KBM-7 (cell line): ENCODE measurements at regions not wholly inside any gene's neighbourhood (a gene's known extent, or its start where the extent isn't known, plus 50 kb on each side); places are given as distances from the start of the nearest gene placed in this dataset.

Source experiments
- DNase-seq: peaks from one replicate; pipeline ENCODE4 v3.0.0-alpha.2; 2015
- in situ Hi-C: fragments of 300-500 bp; cut with MboI; formaldehyde crosslinking; loops from 2 replicates; pipeline ENCODE4 v1.14.3; 2020; ENCODE audit warnings: low sequenced_read_pairs, low pct_unique_long_range_greater_than_20kb, mixed read lengths

GRCh38 chr2:237257471-237257951 lies 156.5 kb downstream of the COL6A3 start:
- no peak for DNase-seq
- in situ Hi-C loops, result no loop called here

DNA sequence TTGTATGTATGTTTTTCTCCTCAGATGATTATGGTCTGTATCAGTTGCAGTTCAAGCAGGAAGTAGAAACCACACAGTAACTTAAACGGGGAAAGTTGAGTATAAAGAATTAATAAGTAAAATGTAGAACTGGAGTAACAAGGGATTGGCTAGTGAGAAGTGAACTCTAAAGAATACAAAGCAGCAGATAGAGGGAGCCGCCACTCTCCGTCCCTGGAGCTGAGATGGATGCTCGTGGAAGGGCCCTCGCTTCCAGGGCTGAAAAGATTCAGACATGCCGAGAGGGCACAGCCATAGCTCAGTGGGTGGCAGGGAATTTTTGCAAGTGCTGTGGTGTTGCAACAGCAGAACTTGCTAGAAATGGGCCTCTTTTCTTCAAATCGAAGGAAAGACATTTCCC lies 155.8 kb downstream of the COL6A3 start:
- in situ Hi-C loops, result no loop called here
- DNase-seq, result no peak

DNA sequence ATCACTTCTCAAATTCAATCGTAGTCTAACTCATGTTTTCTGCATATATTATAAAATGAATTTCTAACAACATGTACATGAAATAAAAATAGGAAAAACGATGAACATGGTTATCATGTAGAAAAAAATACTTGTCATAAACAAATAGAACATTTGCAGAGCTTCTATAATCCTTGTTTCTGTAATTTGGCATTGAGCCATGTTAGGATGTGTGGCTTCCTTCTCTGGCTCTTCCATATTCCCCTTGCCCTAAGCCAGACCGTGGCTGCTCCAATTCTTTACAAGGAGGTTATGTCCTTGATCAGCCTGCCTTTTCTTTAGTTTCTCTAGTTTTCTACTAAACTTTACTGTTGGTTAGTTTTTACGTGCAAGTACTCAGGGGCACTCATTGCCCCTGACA lies 155.3 kb downstream of the COL6A3 start:
- no peak for DNase-seq
- in situ Hi-C loops, result no loop called here

DNA sequence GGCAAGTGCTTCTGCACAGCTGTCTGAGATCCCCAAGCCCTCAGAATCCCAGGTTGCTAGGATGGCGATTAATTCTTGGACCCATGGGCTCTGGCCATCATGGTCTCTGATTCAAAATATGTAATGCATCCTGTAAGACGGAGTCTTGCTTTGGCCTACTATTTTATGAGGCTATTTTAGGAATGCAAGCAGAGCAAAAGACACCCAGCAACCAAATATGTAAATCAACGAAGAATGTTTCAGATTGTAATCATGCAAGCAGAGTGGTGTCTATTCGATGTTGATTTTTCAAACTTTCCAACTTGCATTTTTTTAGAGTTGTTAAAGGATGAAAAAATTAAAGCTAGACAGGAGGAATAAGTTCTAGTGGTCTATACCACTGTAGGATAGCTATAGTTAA lies 154.8 kb downstream of the COL6A3 start:
- in situ Hi-C loops, result no loop called here
- no peak for DNase-seq

- no peak for DNase-seq
- in situ Hi-C loops, result no loop called here
Measured at GRCh38 chr2:237260039-237260620, 153.8 kb downstream of the COL6A3 start.

- in situ Hi-C loops, result no loop called here
- DNase-seq, result no peak
Measured at GRCh38 chr2:237260686-237261085, 153.3 kb downstream of the COL6A3 start.

- DNase-seq, result peak; percentile 37
- in situ Hi-C loops, result no loop called here
Measured at GRCh38 chr2:237261327-237261726, 152.6 kb downstream of the COL6A3 start.

- no peak for DNase-seq
- in situ Hi-C loops, result no loop called here
Measured at GRCh38 chr2:237262838-237263771, 150.9 kb downstream of the COL6A3 start.

GRCh38 chr2:237264480-237265219 lies 149.3 kb downstream of the COL6A3 start:
- DNase-seq, result no peak
- in situ Hi-C loops, result no loop called here

GRCh38 chr2:237268004-237268708 lies 145.8 kb downstream of the COL6A3 start:
- DNase-seq, result no peak
- in situ Hi-C loops, result no loop called here

GRCh38 chr2:237269138-237269875 lies 144.7 kb downstream of the COL6A3 start:
- in situ Hi-C loops, result no loop called here
- no peak for DNase-seq

DNA sequence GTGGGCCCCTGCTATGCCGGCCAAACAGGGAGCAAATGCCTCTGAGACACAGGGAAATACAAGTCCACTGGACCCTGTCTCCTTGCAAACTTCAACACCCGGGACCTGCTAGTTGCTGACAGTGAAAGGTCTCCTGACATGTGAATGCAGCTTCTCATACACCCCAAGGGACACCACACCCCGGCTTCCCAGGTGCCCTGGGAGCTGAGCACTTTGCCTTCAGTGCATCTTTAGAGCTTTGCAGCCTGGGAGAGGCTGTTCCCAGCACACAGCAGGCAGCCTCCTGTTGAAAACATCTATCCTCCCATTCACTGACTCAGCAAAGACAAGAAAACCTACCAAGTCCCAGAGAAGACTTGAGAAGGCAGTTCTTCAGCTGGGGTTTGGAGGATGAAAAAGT lies 143.4 kb downstream of the COL6A3 start:
- in situ Hi-C loops, result no loop called here
- no peak for DNase-seq

DNA sequence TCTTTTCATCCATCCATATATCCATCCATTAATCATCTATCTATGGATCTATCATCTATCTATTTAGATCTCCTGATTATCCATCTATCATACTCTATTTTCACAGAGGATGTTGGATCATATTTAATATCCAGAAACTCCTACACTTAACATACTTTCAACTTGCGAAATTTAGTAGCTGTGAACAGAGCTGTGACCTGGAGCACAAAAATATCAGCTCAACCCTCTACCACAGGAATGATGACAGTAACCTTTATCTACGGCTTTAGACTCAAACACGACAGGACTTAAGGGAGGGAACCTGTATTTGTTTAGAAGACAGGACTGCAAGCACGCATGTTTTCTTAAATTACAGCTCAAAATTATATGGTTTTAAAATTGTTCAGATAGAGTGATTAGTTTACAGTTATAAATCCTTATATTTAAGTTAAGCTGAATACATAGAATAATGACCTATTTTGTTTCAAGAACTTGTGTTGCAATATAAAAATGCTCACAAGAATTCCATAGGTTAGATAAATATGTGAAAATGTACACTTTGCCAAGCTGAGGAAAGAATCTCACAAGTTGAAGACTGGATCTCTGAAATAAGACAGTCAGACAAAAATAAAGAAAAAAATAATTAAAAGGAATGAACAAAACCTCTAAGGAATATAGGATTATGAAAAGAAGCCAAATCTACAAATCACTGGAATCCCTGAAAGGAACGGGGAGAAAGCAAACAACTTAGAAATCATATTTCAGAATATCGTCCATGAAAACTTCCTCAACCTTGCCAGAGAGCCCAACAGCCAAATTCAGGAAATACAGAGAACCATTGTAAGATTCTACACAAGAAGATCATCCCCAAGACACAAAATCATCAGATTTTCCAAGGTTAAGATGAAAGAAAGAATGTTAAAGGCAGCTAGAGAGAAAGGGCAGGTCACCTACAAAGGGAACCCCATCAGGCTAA lies 142.0 kb downstream of the COL6A3 start:
- no peak for DNase-seq
- in situ Hi-C loops, result no loop called here
